Panc1 (cell line): ENCODE measurements at regions not wholly inside any gene's neighbourhood (a gene's known extent, or its start where the extent isn't known, plus 50 kb on each side); places are given as distances from the start of the nearest gene placed in this dataset.

Source experiments
- ATAC-seq: fragments of 200-7000 bp; cut with Tn5 transposase; 2 replicates; pipeline ENCODE4 v1.9.1; 2020; ENCODE audit warnings: mild to moderate bottlenecking, moderate library complexity
- BruUV-seq: library from RNA; stranded (reverse); fragments of 400-500 nt; replicated peaks from 2 replicates; lab custom pipeline; 2021; lab: Mats Ljungman, UMichigan
- CTCF ChIA-PET: fragments of 300-600 bp; sonication (Branson Sonifier 250); formaldehyde crosslinking; loops from one replicate; lab custom pipeline; 2022; ENCODE audit warnings: antibody characterized with exemption; lab: Charles Lee
- POLR2A ChIA-PET: fragments of 300-600 bp; sonication (Branson Sonifier 250); formaldehyde crosslinking; loops from one replicate; lab custom pipeline; 2022; ENCODE audit warnings: antibody characterized with exemption; lab: Charles Lee
- DNase-seq: peaks from one replicate; pipeline ENCODE4 v3.0.0-alpha.2; 2010; ENCODE audit warnings: low read depth, low spot score
- H3K27ac ChIP-seq: 2 replicates; pipeline ENCODE4 v1.5.1; 2011; ENCODE audit warnings: mild to moderate bottlenecking, low read length, inconsistent platforms
- H3K27me3 ChIP-seq: fragments of 200-500 bp; sonication (Bioruptor generic); 2 replicates; pipeline ENCODE4 v1.6.0; 2014; ENCODE audit warnings: low read length, inconsistent platforms; ENCODE audit not compliant: control insufficient read depth, insufficient read depth
- H3K36me3 ChIP-seq: fragments of 200-500 bp; sonication (Bioruptor generic); 2 replicates; pipeline ENCODE4 v1.5.1; 2014; ENCODE audit warnings: inconsistent platforms, mild to moderate bottlenecking, low read length, moderate library complexity; ENCODE audit not compliant: control insufficient read depth, insufficient read depth
- H3K4me1 ChIP-seq: 2 replicates; pipeline ENCODE4 v1.5.1; 2011; ENCODE audit warnings: inconsistent platforms, mild to moderate bottlenecking, low read length, moderate library complexity; ENCODE audit not compliant: control insufficient read depth, insufficient read depth
- H3K4me3 ChIP-seq, 2 experiments: 2 replicates each; pipeline ENCODE4 v1.5.1; 2011 to 2012; ENCODE audit warnings: low read depth in 2 of 2, low read length in 2 of 2, mild to moderate bottlenecking in 2 of 2, inconsistent platforms in 1 of 2, moderate library complexity in 1 of 2
- H3K9me3 ChIP-seq: fragments of 200-500 bp; sonication (Bioruptor generic); 2 replicates; pipeline ENCODE4 v1.5.1; 2014; ENCODE audit warnings: low read depth, mild to moderate bottlenecking, inconsistent platforms, low read length, moderate library complexity; ENCODE audit not compliant: control insufficient read depth, insufficient read depth
- POLR2AphosphoS5 ChIP-seq: IDR thresholded peaks from 2 replicates; pipeline ENCODE4 v1.6.1; 2012; ENCODE audit warnings: mild to moderate bottlenecking, low read depth, low read length, moderate library complexity
- REST ChIP-seq, 2 experiments: IDR thresholded peaks; 2 replicates each; pipeline ENCODE4 v1.6.1; 2011 to 2012; ENCODE audit warnings: low read depth in 2 of 2, control low read depth in 1 of 2, low read length in 1 of 2, mild to moderate bottlenecking in 1 of 2, moderate library complexity in 1 of 2; ENCODE audit not compliant: insufficient read depth in 1 of 2
- SIN3A ChIP-seq: IDR thresholded peaks from 2 replicates; pipeline ENCODE4 v1.6.1; 2012; ENCODE audit warnings: low read depth, mild to moderate bottlenecking, low read length, moderate library complexity, borderline replicate concordance; ENCODE audit not compliant: insufficient read depth
- TCF7L2 ChIP-seq: IDR thresholded peaks from 2 replicates; pipeline ENCODE4 v1.6.1; 2011; ENCODE audit warnings: mild to moderate bottlenecking, low read depth, low read length, inconsistent platforms
- in situ Hi-C: cut with HindIII; loops from 2 replicates; pipeline ENCODE4 v1.10.0; 2016; ENCODE audit warnings: low sequenced_read_pairs, low pct_unique_long_range_greater_than_20kb
- intact Hi-C: fragments of 100-400 bp; cut with micrococcal nuclease; formaldehyde crosslinking; loops from one replicate; pipeline ENCODE4 v1.10.0; 2022; ENCODE audit not compliant: unreplicated experiment
- TF ChIP-seq, protein P1 (sequence below): fragments of 450-650 bp; IDR thresholded peaks from 2 replicates; pipeline ENCODE4 v1.5.1; 2017; ENCODE audit warnings: mild to moderate bottlenecking

DNA sequence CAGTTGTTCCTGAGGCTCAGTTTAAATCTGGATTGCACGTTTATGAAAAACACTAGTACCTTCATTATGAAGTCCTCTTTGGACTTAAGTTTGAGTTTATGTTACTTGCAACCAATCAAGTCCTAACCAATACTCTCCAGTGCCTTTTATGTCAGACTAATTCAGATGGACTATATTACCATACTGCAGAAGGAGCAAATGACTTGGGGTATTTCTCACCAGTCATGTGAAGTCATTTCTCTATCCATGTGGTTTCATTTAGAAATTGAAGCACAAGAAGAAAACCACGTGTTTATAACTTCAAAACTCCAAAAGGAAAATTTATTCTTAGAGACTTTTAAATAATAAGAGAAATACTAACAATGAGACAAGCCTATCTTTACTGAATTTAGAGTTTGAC is 201.6 kb downstream of the MBL2 start:
- ChIA-PET CTCF (no interaction called here), POLR2A (no interaction called here)
- H3K27ac ChIP-seq: peak overlapping the region; percentile 67; the same call in 1 of the 2 replicates
- H3K36me3 ChIP-seq: no peaks in the 10 kb centered on the region
- in situ Hi-C loops (no loop called here), intact Hi-C loops (no loop called here)
- no peaks in the 10 kb centered on the region for H3K27me3 ChIP-seq
- no peak for ATAC-seq
- H3K9me3 ChIP-seq: peaks cover 2% of the 10 kb centered on the region; the same call in 1 of the 2 replicates
- H3K4me1 ChIP-seq: peaks cover 6% of the 10 kb centered on the region; the same call in 1 of the 2 replicates
- no TSS peak for BruUV-seq
- TF ChIP-seq SIN3A (no peak), TCF7L2 (no peak), POLR2AphosphoS5 (no peak), REST (IDR thresholded peaks at IDR 0.05; ENCODE audit: insufficient read depth in 1 of 2, low read depth in 2 of 2, low read length in 1 of 2) (no peak)
- TF ChIP-seq, protein P1, sequence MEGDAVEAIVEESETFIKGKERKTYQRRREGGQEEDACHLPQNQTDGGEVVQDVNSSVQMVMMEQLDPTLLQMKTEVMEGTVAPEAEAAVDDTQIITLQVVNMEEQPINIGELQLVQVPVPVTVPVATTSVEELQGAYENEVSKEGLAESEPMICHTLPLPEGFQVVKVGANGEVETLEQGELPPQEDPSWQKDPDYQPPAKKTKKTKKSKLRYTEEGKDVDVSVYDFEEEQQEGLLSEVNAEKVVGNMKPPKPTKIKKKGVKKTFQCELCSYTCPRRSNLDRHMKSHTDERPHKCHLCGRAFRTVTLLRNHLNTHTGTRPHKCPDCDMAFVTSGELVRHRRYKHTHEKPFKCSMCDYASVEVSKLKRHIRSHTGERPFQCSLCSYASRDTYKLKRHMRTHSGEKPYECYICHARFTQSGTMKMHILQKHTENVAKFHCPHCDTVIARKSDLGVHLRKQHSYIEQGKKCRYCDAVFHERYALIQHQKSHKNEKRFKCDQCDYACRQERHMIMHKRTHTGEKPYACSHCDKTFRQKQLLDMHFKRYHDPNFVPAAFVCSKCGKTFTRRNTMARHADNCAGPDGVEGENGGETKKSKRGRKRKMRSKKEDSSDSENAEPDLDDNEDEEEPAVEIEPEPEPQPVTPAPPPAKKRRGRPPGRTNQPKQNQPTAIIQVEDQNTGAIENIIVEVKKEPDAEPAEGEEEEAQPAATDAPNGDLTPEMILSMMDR: no peak
- H3K4me3 ChIP-seq: no peak overlapping the region
- no peak for DNase-seq

GRCh38 chr10:52571516-52572182 is 200.9 kb downstream of the MBL2 start:
- TF ChIP-seq, protein P1: no peak
- TF ChIP-seq REST (IDR thresholded peaks at IDR 0.05; ENCODE audit: insufficient read depth in 1 of 2, low read depth in 2 of 2, low read length in 1 of 2) (no peak), TCF7L2 (no peak), SIN3A (no peak), POLR2AphosphoS5 (no peak)
- Histone ChIP-seq H3K9me3 (peaks cover 2% of the 10 kb centered on the region; the same call in 1 of the 2 replicates), H3K36me3 (no peaks in the 10 kb centered on the region), H3K4me1 (peaks cover 4% of the 10 kb centered on the region; the same call in 1 of the 2 replicates), H3K4me3 (no peak overlapping the region), H3K27me3 (no peaks in the 10 kb centered on the region), H3K27ac (peak overlapping the region; percentile 67; the same call in 1 of the 2 replicates)
- no TSS peak for BruUV-seq
- CTCF ChIA-PET: no interaction called here
- ATAC-seq: no peak
- POLR2A ChIA-PET: interaction anchor here (0.6 kb wide), 1 partner anchor 88 kb away, joined by 3 read pairs; no protein-coding TSS in a partner anchor
- in situ Hi-C loops (no loop called here), intact Hi-C loops (no loop called here)
- DNase-seq: no peak
